Type B pancreatic cell (in vitro differentiated cells): ENCODE measurements at regions not wholly inside any gene's neighbourhood (a gene's known extent, or its start where the extent isn't known, plus 50 kb on each side); places are given as distances from the start of the nearest gene placed in this dataset.

Source experiments
- DNase-seq: peaks from one replicate; pipeline ENCODE4 v3.0.0; 2021; ENCODE audit warnings: mixed read lengths; ENCODE audit not compliant: unreplicated experiment; ENCODE audit errors: extremely low spot score
- H3K27ac Mint-ChIP-seq: 2 replicates; pipeline ENCODE4 v1.8.0; 2021; ENCODE audit warnings: mild to moderate bottlenecking, mixed read lengths
- H3K27me3 Mint-ChIP-seq: 2 replicates; pipeline ENCODE4 v1.8.0; 2021; ENCODE audit warnings: mixed read lengths
- H3K36me3 Mint-ChIP-seq: 2 replicates; pipeline ENCODE4 v1.8.0; 2021; ENCODE audit warnings: mixed read lengths
- H3K4me1 Mint-ChIP-seq: one replicate; pipeline ENCODE4 v1.8.0; 2021; ENCODE audit warnings: mixed read lengths; ENCODE audit not compliant: unreplicated experiment
- H3K4me3 Mint-ChIP-seq: 2 replicates; pipeline ENCODE4 v1.8.0; 2021; ENCODE audit warnings: mild to moderate bottlenecking, mixed read lengths
- H3K9me3 Mint-ChIP-seq: 2 replicates; pipeline ENCODE4 v1.8.0; 2021; ENCODE audit warnings: mixed read lengths
- CTCF ChIP-seq: fragments of 200-600 bp; sonication (generic); conservative IDR thresholded peaks from 2 replicates; pipeline ENCODE4 v1.5.0; 2021; ENCODE audit warnings: antibody characterized with exemption, mild to moderate bottlenecking

GRCh38 chr11:23010790-23011335 is 150.6 kb upstream of the CCDC179 start:
- no peak overlapping the region for H3K27ac Mint-ChIP-seq
- no peak for TF ChIP-seq CTCF

GRCh38 chr11:23012930-23013329 is 152.7 kb upstream of the CCDC179 start:
- Mint-ChIP-seq H3K9me3 (no peaks in the 10 kb centered on the region), H3K36me3 (no peaks in the 10 kb centered on the region), H3K27me3 (no peaks in the 10 kb centered on the region), H3K27ac (no peak overlapping the region), H3K4me1 (no peaks in the 10 kb centered on the region), H3K4me3 (no peak overlapping the region)
- DNase-seq, result no peak
- TF ChIP-seq CTCF, result no peak

More at GRCh38 chr11:23010790-23011335, 150.6 kb upstream of the CCDC179 start:
- Mint-ChIP-seq H3K36me3 (no peaks in the 10 kb centered on the region), H3K27me3 (no peaks in the 10 kb centered on the region), H3K4me1 (no peaks in the 10 kb centered on the region), H3K9me3 (no peaks in the 10 kb centered on the region), H3K4me3 (no peak overlapping the region)
- no peak for DNase-seq

GRCh38 chr11:23013509-23013908 is 153.2 kb upstream of the CCDC179 start:
- Mint-ChIP-seq H3K36me3 (no peaks in the 10 kb centered on the region), H3K4me1 (no peaks in the 10 kb centered on the region)

GRCh38 chr11:23021287-23021863 is 161.1 kb upstream of the CCDC179 start:
- Mint-ChIP-seq H3K27me3 (no peaks in the 10 kb centered on the region), H3K27ac (no peak overlapping the region), H3K36me3 (no peaks in the 10 kb centered on the region), H3K9me3 (no peaks in the 10 kb centered on the region), H3K4me3 (no peak overlapping the region), H3K4me1 (no peaks in the 10 kb centered on the region)
- DNase-seq, result no peak
- peak; percentile 85 for TF ChIP-seq CTCF

More at GRCh38 chr11:23013509-23013908, 153.2 kb upstream of the CCDC179 start:
- TF ChIP-seq CTCF, result no peak
- no peak overlapping the region for H3K4me3 Mint-ChIP-seq
- H3K9me3 Mint-ChIP-seq, result no peaks in the 10 kb centered on the region
- DNase-seq, result no peak
- H3K27ac Mint-ChIP-seq, result no peak overlapping the region
- H3K27me3 Mint-ChIP-seq, result no peaks in the 10 kb centered on the region

- H3K4me3 Mint-ChIP-seq, result no peak overlapping the region
- H3K4me1 Mint-ChIP-seq, result no peaks in the 10 kb centered on the region
- TF ChIP-seq CTCF, result no peak
- no peaks in the 10 kb centered on the region for H3K27me3 Mint-ChIP-seq
- H3K27ac Mint-ChIP-seq, result no peak overlapping the region
- H3K36me3 Mint-ChIP-seq, result no peaks in the 10 kb centered on the region
- no peaks in the 10 kb centered on the region for H3K9me3 Mint-ChIP-seq
- no peak for DNase-seq
Measured at GRCh38 chr11:23022854-23023253, 162.6 kb upstream of the CCDC179 start.

- Mint-ChIP-seq H3K4me1 (no peaks in the 10 kb centered on the region), H3K27me3 (no peaks in the 10 kb centered on the region), H3K27ac (no peak overlapping the region), H3K36me3 (no peaks in the 10 kb centered on the region), H3K9me3 (no peaks in the 10 kb centered on the region), H3K4me3 (no peak overlapping the region)
- no peak for TF ChIP-seq CTCF
- no peak for DNase-seq
Measured at GRCh38 chr11:23023319-23023718, 163.0 kb upstream of the CCDC179 start.
